PC-9 (cell line): ENCODE measurements at regions not wholly inside any gene's neighbourhood (a gene's known extent, or its start where the extent isn't known, plus 50 kb on each side); places are given as distances from the start of the nearest gene placed in this dataset.

Experiments
- BruUV-seq: library from RNA; stranded (reverse); fragments of 400-500 nt; replicated peaks from 2 replicates; lab custom pipeline; 2021; lab: Mats Ljungman, UMichigan
- CTCF ChIA-PET: fragments of 300-600 bp; sonication (Branson Sonifier 250); formaldehyde crosslinking; loops from one replicate; lab custom pipeline; 2022; ENCODE audit warnings: antibody characterized with exemption; lab: Charles Lee
- POLR2A ChIA-PET: fragments of 300-600 bp; sonication (Branson Sonifier 250); formaldehyde crosslinking; loops from one replicate; lab custom pipeline; 2022; ENCODE audit warnings: antibody characterized with exemption; ENCODE audit not compliant: unreplicated experiment; lab: Charles Lee
- DNase-seq, 2 experiments: peaks; one replicate each; pipeline versions ENCODE4 v3.0.0 to v3.0.0-alpha.2; 2015 to 2022; ENCODE audit warnings: mixed read lengths in 1 of 2
- H2AFZ ChIP-seq: fragments of 200-600 bp; sonication (generic); 2 replicates; pipeline ENCODE4 v1.8.1; 2017; ENCODE audit warnings: antibody characterized with exemption
- H3F3A ChIP-seq: fragments of 200-600 bp; sonication (generic); 2 replicates; pipeline ENCODE4 v1.8.1; 2017; ENCODE audit warnings: antibody characterized with exemption, mild to moderate bottlenecking, low read depth; ENCODE audit not compliant: insufficient read depth
- H3K27ac ChIP-seq: fragments of 200-600 bp; sonication (generic); 2 replicates; pipeline ENCODE4 v1.6.1; 2016; ENCODE audit warnings: mixed run types
- H3K27me3 ChIP-seq: fragments of 200-600 bp; sonication (generic); 2 replicates; pipeline ENCODE4 v1.6.1; 2016; ENCODE audit warnings: low read depth, mixed run types; ENCODE audit not compliant: insufficient read depth
- H3K36me3 ChIP-seq: fragments of 200-600 bp; sonication (generic); 2 replicates; pipeline ENCODE4 v1.6.1; 2016; ENCODE audit warnings: low read depth, mixed run types
- H3K4me1 ChIP-seq: fragments of 200-600 bp; sonication (generic); replicated peaks from 2 replicates; pipeline ENCODE4 v1.6.1; 2016; ENCODE audit warnings: mixed run types; ENCODE audit not compliant: insufficient read depth
- H3K4me2 ChIP-seq: fragments of 200-600 bp; sonication (generic); 2 replicates; pipeline ENCODE4 v1.6.1; 2017; ENCODE audit warnings: mixed run types
- H3K4me3 ChIP-seq: fragments of 200-600 bp; sonication (generic); 2 replicates; pipeline ENCODE4 v1.6.1; 2016; ENCODE audit warnings: mixed run types
- H3K79me2 ChIP-seq: fragments of 200-600 bp; sonication (generic); 2 replicates; pipeline ENCODE4 v1.6.1; 2017; ENCODE audit warnings: low read depth, mixed run types
- H3K9me2 ChIP-seq: fragments of 200-600 bp; sonication (generic); 2 replicates; pipeline ENCODE4 v1.8.1; 2017; ENCODE audit warnings: mild to moderate bottlenecking; ENCODE audit not compliant: insufficient read depth
- H3K9me3 ChIP-seq: fragments of 200-600 bp; sonication (generic); 2 replicates; pipeline ENCODE4 v1.8.1; 2016; ENCODE audit warnings: low read depth; ENCODE audit not compliant: insufficient read depth
- H4K20me1 ChIP-seq: fragments of 200-600 bp; sonication (generic); 2 replicates; pipeline ENCODE4 v1.8.1; 2017; ENCODE audit not compliant: insufficient read depth
- EZH2 ChIP-seq: fragments of 200-600 bp; sonication (generic); IDR thresholded peaks from 2 replicates; pipeline ENCODE4 v1.8.0; 2017; ENCODE audit warnings: antibody characterized with exemption, low read depth
- intact Hi-C: fragments of 100-400 bp; cut with micrococcal nuclease; formaldehyde crosslinking; loops from one replicate; pipeline ENCODE4 v1.10.0; 2022; ENCODE audit not compliant: unreplicated experiment
- TF ChIP-seq, protein P1 (sequence below): fragments of 200-600 bp; sonication (generic); conservative IDR thresholded peaks from 2 replicates; pipeline ENCODE4 v1.6.1; 2017; ENCODE audit warnings: mixed run types, antibody characterized with exemption, mild to moderate bottlenecking, moderate library complexity

DNA sequence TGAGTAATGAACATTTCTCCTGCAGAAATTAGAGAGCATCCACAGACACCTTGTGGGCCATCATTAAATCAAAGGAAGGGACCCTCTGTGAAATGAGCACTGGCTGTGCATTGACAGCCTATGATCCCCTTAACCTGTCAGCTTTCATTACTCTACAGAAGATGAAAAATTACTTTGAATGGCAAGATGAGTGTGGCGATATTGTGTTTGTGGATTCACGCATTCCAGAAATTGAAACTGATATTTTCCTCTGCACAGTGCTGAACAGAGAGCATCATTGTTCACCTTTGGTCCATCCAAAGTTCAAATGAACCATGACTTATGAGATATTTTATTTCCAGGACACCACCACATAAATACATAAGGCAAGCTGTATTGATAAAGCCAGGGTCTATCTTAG, 374.8 kb upstream of the ANXA10 start:
- Histone ChIP-seq H3K36me3 (no peaks in the 10 kb centered on the region), H3K9me2 (no peaks in the 10 kb centered on the region), H3F3A (no peaks in the 10 kb centered on the region), H3K4me2 (no peak overlapping the region), H3K27me3 (no peaks in the 10 kb centered on the region), H3K4me1 (no peaks in the 10 kb centered on the region), H3K9me3 (no peaks in the 10 kb centered on the region), H4K20me1 (no peaks in the 10 kb centered on the region), H3K27ac (no peak overlapping the region), H3K4me3 (no peak overlapping the region), H2AFZ (no peak overlapping the region), H3K79me2 (no peaks in the 10 kb centered on the region)
- CTCF ChIA-PET, result no interaction called here
- BruUV-seq, result no TSS peak
- TF ChIP-seq, protein P1, sequence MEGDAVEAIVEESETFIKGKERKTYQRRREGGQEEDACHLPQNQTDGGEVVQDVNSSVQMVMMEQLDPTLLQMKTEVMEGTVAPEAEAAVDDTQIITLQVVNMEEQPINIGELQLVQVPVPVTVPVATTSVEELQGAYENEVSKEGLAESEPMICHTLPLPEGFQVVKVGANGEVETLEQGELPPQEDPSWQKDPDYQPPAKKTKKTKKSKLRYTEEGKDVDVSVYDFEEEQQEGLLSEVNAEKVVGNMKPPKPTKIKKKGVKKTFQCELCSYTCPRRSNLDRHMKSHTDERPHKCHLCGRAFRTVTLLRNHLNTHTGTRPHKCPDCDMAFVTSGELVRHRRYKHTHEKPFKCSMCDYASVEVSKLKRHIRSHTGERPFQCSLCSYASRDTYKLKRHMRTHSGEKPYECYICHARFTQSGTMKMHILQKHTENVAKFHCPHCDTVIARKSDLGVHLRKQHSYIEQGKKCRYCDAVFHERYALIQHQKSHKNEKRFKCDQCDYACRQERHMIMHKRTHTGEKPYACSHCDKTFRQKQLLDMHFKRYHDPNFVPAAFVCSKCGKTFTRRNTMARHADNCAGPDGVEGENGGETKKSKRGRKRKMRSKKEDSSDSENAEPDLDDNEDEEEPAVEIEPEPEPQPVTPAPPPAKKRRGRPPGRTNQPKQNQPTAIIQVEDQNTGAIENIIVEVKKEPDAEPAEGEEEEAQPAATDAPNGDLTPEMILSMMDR, result no peak
- TF ChIP-seq EZH2, result no peak
- no peak for DNase-seq
- POLR2A ChIA-PET, result no interaction called here
- intact Hi-C loops, result no loop called here

DNA sequence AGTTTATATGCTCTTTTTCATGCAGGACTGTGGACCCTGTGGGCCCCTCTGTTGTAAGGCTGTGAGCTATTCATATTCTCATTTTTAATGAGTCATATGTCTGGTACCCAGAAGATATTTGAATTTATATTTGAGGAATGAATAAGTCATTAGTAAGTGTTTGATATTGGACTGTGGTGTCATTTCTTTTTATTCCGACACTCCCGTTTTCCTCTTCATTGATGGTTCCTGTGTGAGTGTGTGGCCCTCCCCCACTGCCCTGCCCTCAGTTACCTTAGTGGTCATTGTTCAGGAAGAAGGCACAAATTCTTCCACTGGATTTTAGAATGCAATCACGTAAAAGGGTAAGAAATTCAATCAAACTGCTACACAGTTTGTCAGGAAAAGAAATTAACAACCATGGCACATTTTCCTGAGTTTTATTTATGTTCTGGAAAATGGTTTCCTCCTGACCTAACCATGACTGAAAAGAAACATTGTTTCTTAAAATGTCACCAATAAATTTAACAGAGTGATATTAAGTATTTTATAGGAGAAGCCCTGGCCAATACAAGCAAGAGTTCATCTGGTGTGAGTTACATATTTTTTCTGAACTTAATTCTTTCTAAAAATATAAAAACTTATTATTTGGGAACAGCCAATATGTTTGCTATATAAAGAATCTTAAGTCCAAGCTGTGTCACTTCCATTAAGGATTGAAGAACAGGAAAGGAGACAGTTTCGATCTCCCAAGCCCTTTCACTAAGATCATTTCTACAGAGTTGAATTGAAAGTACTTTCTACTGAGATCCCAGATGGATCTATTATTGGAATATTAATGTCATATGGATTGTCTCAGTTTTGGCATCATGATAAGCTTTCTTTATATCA, 370.5 kb upstream of the ANXA10 start:
- H3F3A ChIP-seq, result no peaks in the 10 kb centered on the region
- H3K4me3 ChIP-seq, result no peak overlapping the region
- no peak overlapping the region for H2AFZ ChIP-seq
- H3K36me3 ChIP-seq, result no peaks in the 10 kb centered on the region
- no TSS peak for BruUV-seq
- H4K20me1 ChIP-seq, result no peaks in the 10 kb centered on the region
- no peaks in the 10 kb centered on the region for H3K27me3 ChIP-seq
- no peaks in the 10 kb centered on the region for H3K79me2 ChIP-seq
- TF ChIP-seq EZH2, result no peak
- TF ChIP-seq, protein P1, result no peak
- H3K9me2 ChIP-seq, result no peaks in the 10 kb centered on the region
- DNase-seq, result no peak
- no peaks in the 10 kb centered on the region for H3K9me3 ChIP-seq
- no peaks in the 10 kb centered on the region for H3K4me1 ChIP-seq
- POLR2A ChIA-PET, result no interaction called here
- H3K4me2 ChIP-seq, result no peak overlapping the region
- H3K27ac ChIP-seq, result no peak overlapping the region
- intact Hi-C loops, result no loop called here
- CTCF ChIA-PET, result no interaction called here

DNA sequence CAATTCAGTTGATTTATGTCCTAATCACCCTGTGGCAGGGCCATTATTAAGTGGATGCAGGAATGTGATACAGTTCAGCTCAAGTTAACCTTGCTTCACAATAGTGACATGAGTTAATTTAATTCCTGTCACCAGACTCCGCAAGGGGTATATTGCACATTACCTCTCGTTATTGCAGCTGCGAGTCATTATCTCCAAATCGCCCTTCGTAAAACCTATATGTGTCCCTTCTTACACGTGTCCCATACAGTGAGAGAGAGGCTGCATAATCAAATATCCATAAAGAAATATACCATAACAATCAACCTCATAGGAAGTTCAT, 369.9 kb upstream of the ANXA10 start:
- Histone ChIP-seq H2AFZ (no peak overlapping the region), H3K4me2 (no peak overlapping the region), H3K36me3 (no peaks in the 10 kb centered on the region), H3K9me2 (no peaks in the 10 kb centered on the region), H4K20me1 (no peaks in the 10 kb centered on the region), H3F3A (no peaks in the 10 kb centered on the region), H3K4me3 (no peak overlapping the region), H3K79me2 (no peaks in the 10 kb centered on the region), H3K4me1 (no peaks in the 10 kb centered on the region), H3K9me3 (no peaks in the 10 kb centered on the region), H3K27me3 (no peaks in the 10 kb centered on the region), H3K27ac (no peak overlapping the region)
- no peak for DNase-seq
- TF ChIP-seq, protein P1, result no peak
- no peak for TF ChIP-seq EZH2
- CTCF ChIA-PET, result no interaction called here
- POLR2A ChIA-PET, result no interaction called here
- no TSS peak for BruUV-seq
- intact Hi-C loops, result no loop called here
